ENCODE measurements at regions not wholly inside any gene's neighbourhood (a gene's known extent, or its start where the extent isn't known, plus 50 kb on each side); places are given as distances from the start of the nearest gene placed in this dataset.
"Not testable (repeated sequence)": the region's sequence is repeated elsewhere in the genome, so short reads cannot be mapped to it uniquely, and the experiment has no call there.

- DNase-seq (ENCODE audit: low read depth): no peak
Measured at GRCh38 chr4:71081192-71081591, 87.7 kb downstream of the DCK start.

- DNase-seq (ENCODE audit: low read depth): no peak
Measured at GRCh38 chr4:71093745-71094144, 100.3 kb downstream of the DCK start.

GRCh38 chr4:71094201-71094600 lies 100.8 kb downstream of the DCK start:
- DNase-seq (ENCODE audit: low read depth): no peak

GRCh38 chr4:71095141-71095540 lies 101.7 kb downstream of the DCK start:
- no peak for DNase-seq (ENCODE audit: low read depth)

GRCh38 chr4:71095545-71095944 lies 102.1 kb downstream of the DCK start:
- DNase-seq (ENCODE audit: low read depth): no peak

GRCh38 chr4:71107726-71108125 lies 114.3 kb downstream of the DCK start:
- DNase-seq (ENCODE audit: low read depth): no peak

- no peak for DNase-seq (ENCODE audit: low read depth)
Measured at GRCh38 chr4:71110499-71110898, 117.0 kb downstream of the DCK start.

- not testable (repeated sequence) for DNase-seq (ENCODE audit: low read depth)
Measured at GRCh38 chr4:71111133-71111532, 117.7 kb downstream of the DCK start.

- DNase-seq (ENCODE audit: low read depth): no peak
Measured at GRCh38 chr4:71113294-71113693, 119.8 kb downstream of the DCK start.

- no peak for DNase-seq (ENCODE audit: low read depth)
Measured at GRCh38 chr4:71120831-71121524, 127.5 kb downstream of the DCK start.

- DNase-seq (ENCODE audit: low read depth): no peak
Measured at GRCh38 chr4:71123951-71124350, 130.5 kb downstream of the DCK start.

- no peak for DNase-seq (ENCODE audit: low read depth)
Measured at GRCh38 chr4:71125137-71125536, 131.7 kb downstream of the DCK start.

GRCh38 chr4:71126719-71127118 lies 133.3 kb downstream of the DCK start:
- no peak for DNase-seq (ENCODE audit: low read depth)

GRCh38 chr4:71130827-71131603 lies 137.6 kb downstream of the DCK start:
- DNase-seq (ENCODE audit: low read depth): no peak

- DNase-seq (ENCODE audit: low read depth): no peak
Measured at GRCh38 chr4:71132486-71132885, 139.0 kb downstream of the DCK start.

GRCh38 chr4:71133491-71133890 lies 140.0 kb downstream of the DCK start:
- no peak for DNase-seq (ENCODE audit: low read depth)

GRCh38 chr4:71136071-71136470 lies 142.6 kb downstream of the DCK start:
- no peak for DNase-seq (ENCODE audit: low read depth)

- no peak for DNase-seq (ENCODE audit: low read depth)
Measured at GRCh38 chr4:71138007-71138615, 144.7 kb downstream of the DCK start.

GRCh38 chr4:71140563-71140962 lies 147.1 kb downstream of the DCK start:
- no peak for DNase-seq (ENCODE audit: low read depth)

GRCh38 chr4:71141125-71141524 lies 147.7 kb downstream of the DCK start:
- DNase-seq (ENCODE audit: low read depth): no peak

GRCh38 chr4:71147261-71147660 lies 153.8 kb downstream of the DCK start:
- DNase-seq (ENCODE audit: low read depth): no peak

- no peak for DNase-seq (ENCODE audit: low read depth)
Measured at GRCh38 chr4:71148545-71148944, 155.1 kb downstream of the DCK start.

- DNase-seq (ENCODE audit: low read depth): no peak
Measured at GRCh38 chr4:71151054-71151453, 157.6 kb downstream of the DCK start.
